ENCODE measurements at regions not wholly inside any gene's neighbourhood (a gene's known extent, or its start where the extent isn't known, plus 50 kb on each side); places are given as distances from the start of the nearest gene placed in this dataset.

GRCh38 chr3:31219131-31219843 is 313.4 kb upstream of the STT3B start:
- POLR2A ChIA-PET = no interaction called here
- no peak overlapping the region for H3K4me3 Mint-ChIP-seq
- peak overlapping the region; percentile 1 for H3K27ac Mint-ChIP-seq

GRCh38 chr3:31220431-31220830 is 312.3 kb upstream of the STT3B start:
- Mint-ChIP-seq H3K27me3 (no peaks in the 10 kb centered on the region), H3K9me3 (peaks cover 12% of the 10 kb centered on the region), H3K27ac (peak overlapping the region; percentile 36), H3K4me3 (no peak overlapping the region), H3K36me3 (ENCODE audit: low read depth) (peaks cover 13% of the 10 kb centered on the region), H3K4me1 (peaks cover 85% of the 10 kb centered on the region)
- POLR2A ChIA-PET = no interaction called here
- DNase-seq = no peak
- CTCF ChIA-PET = no interaction called here

More at GRCh38 chr3:31219131-31219843, 313.4 kb upstream of the STT3B start:
- Mint-ChIP-seq H3K27me3 (no peaks in the 10 kb centered on the region), H3K36me3 (ENCODE audit: low read depth) (peaks cover 19% of the 10 kb centered on the region), H3K9me3 (peaks cover 14% of the 10 kb centered on the region), H3K4me1 (peaks cover 88% of the 10 kb centered on the region)
- no peak for DNase-seq
- CTCF ChIA-PET = interaction anchor here (0.8 to 1.0 kb wide), 3 partner anchors 9 to 23 kb away, joined by 3 read pairs; no protein-coding TSS in a partner anchor

- peak overlapping the region; percentile 85 for H3K27ac Mint-ChIP-seq
Observed at GRCh38 chr3:31223278-31223677, 309.4 kb upstream of the STT3B start.

GRCh38 chr3:31224936-31225335 is 307.8 kb upstream of the STT3B start:
- no peaks in the 10 kb centered on the region for H3K27me3 Mint-ChIP-seq
- DNase-seq = no peak
- peaks cover 32% of the 10 kb centered on the region for H3K36me3 Mint-ChIP-seq (ENCODE audit: low read depth)
- POLR2A ChIA-PET = no interaction called here
- H3K4me1 Mint-ChIP-seq = peaks cover 85% of the 10 kb centered on the region
- CTCF ChIA-PET = interaction anchor here (0.7 to 2.5 kb wide), 7 partner anchors 8 to 223 kb away, joined by 3 to 9 read pairs (median 5); no protein-coding TSS in a partner anchor
- peak overlapping the region; percentile 54 for H3K27ac Mint-ChIP-seq
- no peak overlapping the region for H3K4me3 Mint-ChIP-seq
- peaks cover 23% of the 10 kb centered on the region for H3K9me3 Mint-ChIP-seq

More at GRCh38 chr3:31223278-31223677, 309.4 kb upstream of the STT3B start:
- Mint-ChIP-seq H3K9me3 (peaks cover 19% of the 10 kb centered on the region), H3K4me1 (peaks cover 84% of the 10 kb centered on the region), H3K27me3 (no peaks in the 10 kb centered on the region), H3K4me3 (peak overlapping the region; percentile 32), H3K36me3 (ENCODE audit: low read depth) (peaks cover 27% of the 10 kb centered on the region)
- no peak for DNase-seq
- POLR2A ChIA-PET = no interaction called here
- CTCF ChIA-PET = interaction anchor here (0.6 to 2.5 kb wide), 4 partner anchors 9 to 248 kb away, joined by 3 to 9 read pairs (median 4); no protein-coding TSS in a partner anchor

- ChIA-PET POLR2A (interaction anchor here (1.1 to 1.5 kb wide), 2 partner anchors 12 to 306 kb away, joined by 4 to 5 read pairs; partner anchors contain the start of gene STT3B), CTCF (interaction anchor here (0.6 to 2.4 kb wide), 12 partner anchors 9 to 799 kb away, joined by 3 to 9 read pairs (median 3); no protein-coding TSS in a partner anchor)
- peaks cover 27% of the 10 kb centered on the region for H3K36me3 Mint-ChIP-seq (ENCODE audit: low read depth)
- no peaks in the 10 kb centered on the region for H3K27me3 Mint-ChIP-seq
- peak overlapping the region; percentile 92 for H3K27ac Mint-ChIP-seq
- no peak for DNase-seq
- peaks cover 16% of the 10 kb centered on the region for H3K9me3 Mint-ChIP-seq
- H3K4me3 Mint-ChIP-seq = peak overlapping the region; percentile 59
- H3K4me1 Mint-ChIP-seq = peaks cover 84% of the 10 kb centered on the region
Observed at GRCh38 chr3:31225923-31226322, 306.8 kb upstream of the STT3B start.

GRCh38 chr3:31226346-31226745 is 306.4 kb upstream of the STT3B start:
- peaks cover 16% of the 10 kb centered on the region for H3K9me3 Mint-ChIP-seq
- H3K27ac Mint-ChIP-seq = peak overlapping the region; percentile 92
- peak overlapping the region; percentile 59 for H3K4me3 Mint-ChIP-seq
- DNase-seq = peak; percentile 58
- peaks cover 28% of the 10 kb centered on the region for H3K36me3 Mint-ChIP-seq (ENCODE audit: low read depth)
- POLR2A ChIA-PET = interaction anchor here (1.1 to 1.5 kb wide), 2 partner anchors 12 to 306 kb away, joined by 4 to 5 read pairs; partner anchors contain the start of gene STT3B
- H3K4me1 Mint-ChIP-seq = peaks cover 86% of the 10 kb centered on the region
- no peaks in the 10 kb centered on the region for H3K27me3 Mint-ChIP-seq
- CTCF ChIA-PET = interaction anchor here (0.6 to 2.4 kb wide), 11 partner anchors 9 to 799 kb away, joined by 3 to 9 read pairs (median 3); no protein-coding TSS in a partner anchor

DNA sequence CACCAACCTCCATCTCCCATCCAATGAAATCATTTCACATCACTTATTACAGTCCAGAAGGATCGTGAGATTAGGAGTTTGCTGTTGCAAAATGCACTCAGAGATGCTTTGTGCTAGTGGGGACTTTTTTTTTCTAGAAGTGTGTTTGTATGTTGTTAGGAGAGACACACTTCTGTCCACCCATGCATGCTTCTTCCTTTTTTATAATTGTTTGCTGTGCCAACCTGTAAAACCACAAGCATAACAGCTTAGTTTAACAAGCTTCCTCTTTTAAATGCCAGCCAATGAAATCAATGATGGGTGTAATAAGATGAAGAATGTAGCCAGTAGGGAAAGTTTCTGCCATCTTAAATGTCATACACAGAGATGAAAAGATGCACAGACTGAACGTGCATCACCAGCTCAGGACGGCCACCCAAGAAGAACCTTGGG is 305.6 kb upstream of the STT3B start:
- CTCF ChIA-PET = interaction anchor here (0.7 to 1.4 kb wide), 4 partner anchors 9 to 306 kb away, joined by 3 to 4 read pairs (median 3); no protein-coding TSS in a partner anchor

DNA sequence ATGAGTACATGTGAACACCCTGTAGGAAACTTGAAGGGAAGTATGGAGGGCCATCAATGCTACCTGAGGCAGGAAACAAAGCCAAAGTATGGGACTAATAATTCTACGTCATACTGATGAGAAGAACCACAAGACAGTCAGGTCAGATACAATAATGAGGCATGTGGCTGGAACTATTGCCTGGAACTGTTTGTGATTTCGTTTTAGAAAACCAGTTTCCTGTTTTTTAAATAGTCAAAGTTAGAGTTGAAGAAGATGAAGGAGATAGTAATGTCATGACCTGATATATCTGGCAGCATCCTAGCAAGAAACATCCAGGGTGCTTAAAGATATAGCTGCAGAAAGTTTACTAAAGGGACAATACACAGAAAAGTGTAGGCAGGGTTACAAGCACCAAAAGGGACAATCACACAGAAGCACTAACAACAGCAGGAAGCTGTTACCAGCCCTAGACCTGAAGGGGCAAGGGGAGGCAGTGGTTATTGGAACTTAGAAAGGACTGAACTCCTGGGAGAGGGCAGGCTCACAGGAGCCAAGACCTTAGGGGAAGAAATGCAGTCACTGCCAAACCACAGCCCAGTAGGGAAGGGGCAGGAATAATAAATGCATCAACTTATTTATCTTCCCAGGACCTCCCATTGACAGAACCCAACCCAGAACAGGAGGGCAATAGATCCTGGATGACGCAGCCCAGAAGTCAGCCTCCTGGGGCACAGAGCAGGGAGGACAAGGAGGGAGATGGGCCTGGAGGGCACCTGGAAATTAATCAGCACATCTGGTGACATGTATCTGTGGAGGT is 302.1 kb upstream of the STT3B start:
- POLR2A ChIA-PET = no interaction called here
- Mint-ChIP-seq H3K27ac (peak overlapping the region; percentile 85), H3K27me3 (no peaks in the 10 kb centered on the region), H3K9me3 (peaks cover 16% of the 10 kb centered on the region), H3K4me1 (peaks cover 81% of the 10 kb centered on the region), H3K4me3 (no peak overlapping the region), H3K36me3 (ENCODE audit: low read depth) (peaks cover 25% of the 10 kb centered on the region)
- no peak for DNase-seq
- CTCF ChIA-PET = no interaction called here

More for the DNA sequence above, 305.6 kb upstream of the STT3B start:
- no peak for DNase-seq
- Mint-ChIP-seq H3K4me1 (peaks cover 88% of the 10 kb centered on the region), H3K27me3 (no peaks in the 10 kb centered on the region), H3K9me3 (peaks cover 16% of the 10 kb centered on the region), H3K36me3 (ENCODE audit: low read depth) (peaks cover 28% of the 10 kb centered on the region), H3K4me3 (peak overlapping the region; percentile 30), H3K27ac (peak overlapping the region; percentile 92)
- POLR2A ChIA-PET = interaction anchor here (1.1 to 1.5 kb wide), 2 partner anchors 13 to 305 kb away, joined by 4 to 5 read pairs; partner anchors contain the start of gene STT3B

GRCh38 chr3:31232055-31233025 is 300.4 kb upstream of the STT3B start:
- ChIA-PET CTCF (interaction anchor here (0.9 to 1.6 kb wide), 7 partner anchors 8 to 55 kb away, joined by 3 to 9 read pairs (median 4); no protein-coding TSS in a partner anchor), POLR2A (no interaction called here)
- no peak for DNase-seq
- Mint-ChIP-seq H3K4me1 (peaks cover 64% of the 10 kb centered on the region), H3K27me3 (no peaks in the 10 kb centered on the region), H3K27ac (peak overlapping the region; percentile 57), H3K9me3 (peaks cover 12% of the 10 kb centered on the region), H3K4me3 (no peak overlapping the region), H3K36me3 (ENCODE audit: low read depth) (peaks cover 12% of the 10 kb centered on the region)

DNA sequence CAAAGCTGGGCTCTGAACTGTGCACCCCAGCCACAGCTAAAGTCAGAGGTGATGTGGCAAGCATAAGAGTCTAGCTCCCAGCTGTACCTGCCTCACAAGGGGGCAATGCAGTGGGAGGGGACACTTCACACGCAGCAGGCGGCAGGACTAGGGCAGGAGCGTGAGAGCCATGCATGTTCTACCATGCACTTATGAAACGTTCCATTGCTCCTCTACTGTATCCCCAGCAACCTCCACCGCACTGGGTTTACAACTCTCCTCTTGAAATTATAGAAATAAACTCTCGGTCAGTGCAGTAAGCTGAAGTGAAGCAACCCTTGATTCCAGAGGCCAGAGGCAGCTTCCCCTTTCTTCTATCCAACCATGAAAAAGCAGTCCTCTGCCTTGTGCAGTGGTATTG is 298.6 kb upstream of the STT3B start:
- ChIA-PET POLR2A (no interaction called here), CTCF (no interaction called here)
- H3K27me3 Mint-ChIP-seq = no peaks in the 10 kb centered on the region
- H3K27ac Mint-ChIP-seq = peak overlapping the region; percentile 26
- H3K4me1 Mint-ChIP-seq = peaks cover 49% of the 10 kb centered on the region
- H3K4me3 Mint-ChIP-seq = no peak overlapping the region
- peaks cover 7% of the 10 kb centered on the region for H3K36me3 Mint-ChIP-seq (ENCODE audit: low read depth)
- peaks cover 2% of the 10 kb centered on the region for H3K9me3 Mint-ChIP-seq
- DNase-seq = no peak

GRCh38 chr3:31235062-31235700 is 297.5 kb upstream of the STT3B start:
- H3K9me3 Mint-ChIP-seq = peaks cover 2% of the 10 kb centered on the region
- no peak overlapping the region for H3K27ac Mint-ChIP-seq
- no peak overlapping the region for H3K4me3 Mint-ChIP-seq
- H3K4me1 Mint-ChIP-seq = peaks cover 41% of the 10 kb centered on the region
- H3K27me3 Mint-ChIP-seq = no peaks in the 10 kb centered on the region
- CTCF ChIA-PET = interaction anchor here (0.6 to 1.2 kb wide), 2 partner anchors 10 to 55 kb away, joined by 3 read pairs; no protein-coding TSS in a partner anchor
- POLR2A ChIA-PET = no interaction called here
- peaks cover 6% of the 10 kb centered on the region for H3K36me3 Mint-ChIP-seq (ENCODE audit: low read depth)
- no peak for DNase-seq

Measured in activated CD4-positive, alpha-beta T cell treated with anti-CD3 and anti-CD28 coated beads, Interleukin-2, amount 10 ng/mL, durations not matched to agents 7 days and 5 days (primary cell).